ENCODE measurements at regions not wholly inside any gene's neighbourhood (a gene's known extent, or its start where the extent isn't known, plus 50 kb on each side); places are given as distances from the start of the nearest gene placed in this dataset.

DNA sequence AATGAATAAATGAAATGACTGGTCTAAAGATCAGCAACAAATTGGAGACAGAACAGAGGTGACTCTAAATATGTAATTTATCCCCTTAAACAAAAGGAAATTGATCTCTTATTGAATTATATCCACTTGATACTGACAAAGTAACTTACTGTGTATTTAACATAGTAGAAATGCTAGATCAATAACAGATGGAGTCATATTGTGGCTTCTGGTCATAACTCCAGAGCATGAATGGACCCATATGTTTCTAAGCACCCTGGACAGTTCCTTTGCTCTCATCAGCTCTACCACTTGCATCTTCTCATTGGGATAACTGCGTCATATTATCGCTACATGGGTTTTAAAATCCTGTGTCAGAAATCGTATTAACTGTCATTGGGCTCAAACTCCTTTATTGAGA is 222.3 kb downstream of the ETS1 start:
- peak; percentile 39 for DNase-seq

- no peak for DNase-seq
Measured at GRCh38 chr11:128361451-128362020, 225.8 kb downstream of the ETS1 start.

GRCh38 chr11:128359515-128359914 is 227.8 kb downstream of the ETS1 start:
- DNase-seq = no peak

DNA sequence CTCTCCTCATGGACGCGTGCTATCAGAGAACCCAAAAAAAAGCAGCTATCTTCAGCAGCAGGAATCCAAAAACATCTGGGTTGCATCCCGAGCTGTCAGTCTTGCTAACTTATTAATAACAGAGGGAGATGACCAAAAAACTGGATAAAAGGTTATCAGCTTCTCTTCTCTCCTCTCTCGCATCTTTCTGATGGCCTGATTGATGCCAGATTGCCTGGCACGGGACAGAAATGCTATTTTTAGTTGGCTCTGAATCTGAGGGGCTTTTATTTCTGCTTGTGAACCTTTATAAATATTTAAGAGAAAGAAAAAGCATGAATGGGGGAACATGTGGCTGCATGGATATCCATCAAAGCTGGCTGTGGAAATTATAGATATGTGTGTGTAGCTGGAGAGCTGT is 230.3 kb downstream of the ETS1 start:
- DNase-seq = no peak

GRCh38 chr11:128355558-128355957 is 231.8 kb downstream of the ETS1 start:
- DNase-seq = no peak

DNA sequence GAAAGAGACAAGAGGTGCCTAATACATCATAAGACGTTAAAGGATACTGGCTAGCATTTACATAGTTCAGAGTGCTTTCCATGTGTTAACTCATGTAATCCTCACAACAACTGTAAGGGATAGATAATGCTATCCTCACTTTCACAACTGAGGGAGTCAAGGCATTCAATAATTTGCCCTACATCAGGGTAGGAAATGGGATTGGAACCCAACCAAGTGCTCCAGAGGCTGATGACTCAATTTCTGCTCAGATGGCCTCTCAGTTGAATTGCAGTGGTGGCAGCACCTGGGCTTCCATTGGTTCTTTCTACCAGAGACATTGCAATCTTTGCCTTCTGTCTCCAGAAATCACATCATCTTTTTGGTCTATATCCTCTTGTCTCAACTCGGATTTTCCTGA is 232.9 kb downstream of the ETS1 start:
- no peak for DNase-seq

DNA sequence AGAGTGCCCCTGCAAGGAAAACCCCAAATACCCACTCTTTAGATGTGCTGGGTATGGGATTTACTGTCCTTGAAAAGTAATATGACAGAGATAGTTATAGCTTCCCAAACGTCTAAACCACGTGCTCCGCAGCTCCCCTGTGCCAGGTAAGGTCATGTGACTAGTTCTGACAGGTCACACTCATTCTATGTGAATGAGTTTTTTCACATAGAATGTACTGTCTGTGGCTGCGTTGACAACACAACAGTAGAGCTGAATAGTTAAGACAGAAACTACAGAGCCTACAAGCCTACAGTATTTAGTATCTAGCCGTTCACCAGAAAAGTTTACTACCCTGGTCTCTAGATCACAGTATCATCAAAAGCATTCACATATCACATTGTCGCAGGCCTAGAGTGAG is 236.2 kb downstream of the ETS1 start:
- no peak for DNase-seq

DNA sequence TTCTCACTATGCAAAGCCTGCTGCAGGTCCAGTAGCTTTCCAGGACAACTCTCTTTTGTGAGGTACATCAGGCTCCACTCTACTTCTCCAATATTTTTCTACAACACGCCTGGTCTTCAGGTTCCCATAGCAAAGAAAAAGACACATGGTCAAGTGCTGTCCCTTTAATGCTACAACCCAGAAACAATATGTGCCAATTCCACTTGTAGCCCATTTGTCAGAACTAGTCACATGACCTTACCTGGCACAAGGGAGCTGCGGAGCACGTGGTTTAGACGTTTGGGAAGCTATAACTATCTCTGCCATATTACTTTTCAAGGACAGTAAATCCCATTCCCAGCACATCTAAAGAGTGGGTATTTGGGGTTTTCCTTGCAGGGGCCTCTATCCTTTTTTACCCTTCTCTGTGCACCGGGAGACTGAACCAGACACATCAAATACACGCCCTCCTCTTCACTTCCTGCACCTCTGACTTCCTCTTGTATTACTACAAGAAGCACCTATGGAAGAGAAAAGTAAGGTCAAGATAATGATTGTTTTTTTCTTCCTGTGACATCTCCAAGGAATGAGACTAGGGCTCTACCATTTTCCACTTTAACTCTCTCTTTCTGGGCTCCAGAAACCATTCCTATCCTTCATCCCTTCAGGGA is 237.6 kb downstream of the ETS1 start:
- DNase-seq = no peak

- no peak for DNase-seq
Measured at GRCh38 chr11:128346804-128347203, 240.6 kb downstream of the ETS1 start.

DNA sequence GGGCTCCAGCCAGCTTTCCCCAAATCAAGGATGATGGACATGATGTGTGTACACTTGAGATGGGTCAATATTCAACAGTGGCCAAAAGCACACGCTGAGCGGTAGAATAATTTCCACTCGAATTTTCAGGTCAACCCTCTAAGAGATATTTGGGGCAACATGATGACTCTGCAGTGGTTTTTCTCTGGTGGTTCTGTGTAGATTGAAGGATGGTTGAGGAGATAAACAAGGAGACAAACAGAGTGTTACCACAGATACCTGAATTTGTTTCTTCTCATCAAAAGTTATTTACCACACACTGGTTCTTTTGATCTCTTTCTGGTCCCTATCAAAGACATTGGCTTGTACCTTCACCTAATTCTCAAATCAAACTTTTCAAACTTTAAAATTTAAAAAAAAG is 242.0 kb downstream of the ETS1 start:
- DNase-seq = peak; percentile 81

DNA sequence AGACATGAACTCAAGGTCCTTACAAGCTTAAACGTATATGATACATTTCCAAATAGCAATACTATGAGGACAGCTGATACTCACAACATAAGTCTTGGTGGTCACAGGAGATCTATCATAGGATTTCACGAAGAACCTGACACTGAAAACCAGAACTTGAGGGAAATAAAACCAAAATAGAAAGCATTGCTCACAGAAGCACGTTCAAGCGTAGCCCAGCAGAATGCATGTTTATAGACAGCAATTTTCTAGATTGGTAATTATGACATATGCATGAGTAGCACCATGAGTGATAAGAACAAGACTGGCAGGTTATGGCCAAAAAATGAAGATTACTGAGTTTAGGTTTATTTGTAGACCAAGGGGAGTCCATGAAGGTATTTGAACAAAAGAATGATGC is 243.5 kb downstream of the ETS1 start:
- no peak for DNase-seq

- no peak for DNase-seq
Measured at GRCh38 chr11:128343135-128343514, 244.2 kb downstream of the ETS1 start.

GRCh38 chr11:128342511-128343134 is 244.7 kb downstream of the ETS1 start:
- peak; percentile 70 for DNase-seq

DNA sequence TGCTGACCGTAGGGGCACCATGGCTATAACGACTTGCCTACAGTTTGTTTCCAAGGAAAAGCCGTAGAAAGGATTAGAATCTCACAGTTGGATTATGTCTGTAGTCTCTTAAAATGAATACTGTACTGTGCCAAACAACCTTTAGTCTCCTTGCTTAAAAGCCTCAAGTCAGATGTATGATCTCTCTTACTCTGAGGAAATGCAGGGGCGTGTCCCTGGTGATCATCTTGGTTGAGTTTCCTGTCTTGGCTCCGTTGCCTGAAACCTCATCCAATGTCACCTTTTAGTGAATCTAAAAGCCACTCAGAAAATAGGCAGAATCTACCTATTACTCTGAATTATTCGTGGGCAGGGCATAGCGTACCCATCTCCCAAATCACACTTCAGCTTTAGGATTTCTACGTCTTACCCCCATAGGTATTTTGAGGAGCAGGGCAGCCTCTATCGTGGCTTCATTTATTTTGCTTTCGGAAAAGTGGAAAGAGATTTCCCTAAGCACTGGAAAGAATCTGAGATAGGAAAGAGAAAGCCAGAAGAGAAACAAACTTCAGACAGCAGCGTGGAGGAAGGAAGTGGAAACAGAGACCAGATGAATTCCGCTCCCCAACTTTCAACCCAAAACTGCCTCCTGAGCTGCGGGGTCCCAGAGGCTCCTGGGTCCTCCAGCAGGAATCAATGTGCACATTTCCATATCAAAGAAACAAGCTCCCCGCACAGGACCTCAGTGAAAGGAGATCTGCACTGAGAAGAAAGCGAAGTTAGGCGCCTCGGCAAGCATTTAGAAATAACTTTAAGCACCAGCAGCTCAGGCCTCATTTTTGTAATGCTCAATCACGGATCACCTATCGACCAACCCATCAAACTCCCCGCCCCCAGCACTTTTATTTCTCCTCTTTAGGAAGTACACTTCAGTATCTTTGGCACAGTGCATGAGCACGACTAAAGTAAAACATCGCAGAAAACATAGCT is 245.8 kb downstream of the ETS1 start:
- DNase-seq = peak; percentile 84

DNA sequence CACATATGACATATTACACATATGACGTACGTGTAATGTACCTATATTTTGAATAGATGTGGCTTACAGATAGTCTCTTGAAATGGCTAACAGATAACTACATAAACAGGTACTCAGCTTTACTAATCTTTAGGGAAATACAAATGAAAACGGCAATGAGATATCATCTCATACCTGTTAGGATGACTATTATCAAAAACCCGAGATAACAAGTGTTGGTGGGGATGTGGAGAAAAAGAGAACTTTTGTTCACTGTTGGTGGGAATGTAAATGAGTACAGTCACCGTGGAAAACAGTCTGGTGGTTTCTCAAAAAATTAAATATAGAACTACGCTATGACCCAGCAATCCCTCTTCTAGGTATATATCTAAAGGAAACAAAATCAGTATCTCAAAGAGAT is 247.6 kb downstream of the ETS1 start:
- DNase-seq = peak; percentile 38

DNA sequence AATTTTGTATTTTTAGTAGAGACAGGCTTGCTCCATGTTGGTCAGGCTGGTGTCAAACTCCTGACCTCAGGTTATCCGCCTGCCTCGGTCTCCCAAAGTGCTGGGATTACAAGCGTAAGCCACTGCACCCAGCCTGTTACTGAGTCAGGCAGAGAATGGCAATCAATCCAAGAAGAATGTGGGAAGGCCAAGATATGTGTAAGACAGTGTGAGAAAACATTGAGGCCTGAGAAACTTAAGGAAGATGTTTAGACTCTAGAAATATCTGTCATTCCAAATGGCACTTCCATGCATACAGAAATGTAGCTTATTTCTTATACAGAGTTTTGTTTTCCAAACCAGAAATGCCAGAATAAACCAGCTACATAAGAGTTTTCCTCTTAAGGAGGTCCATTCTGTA is 248.5 kb downstream of the ETS1 start:
- no peak for DNase-seq

DNA sequence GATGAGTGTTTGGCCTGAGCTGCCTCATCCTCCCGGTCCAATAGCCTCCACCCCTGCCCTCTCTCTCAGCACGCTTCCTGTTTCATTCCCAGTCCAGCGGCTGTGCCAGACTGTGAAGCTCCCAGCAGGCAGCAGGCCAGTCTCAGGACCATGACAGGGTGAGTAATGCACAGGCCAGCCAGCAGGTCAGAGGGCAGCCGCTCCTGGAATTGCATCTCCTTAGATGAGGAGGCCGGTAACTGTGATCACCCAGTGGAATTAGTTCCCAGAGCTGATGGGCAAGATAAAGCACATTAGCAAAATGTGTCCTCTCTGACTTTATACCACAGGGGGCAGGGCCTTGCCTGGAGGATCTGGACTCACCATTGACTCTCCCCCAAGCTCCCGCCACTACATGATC is 251.2 kb downstream of the ETS1 start:
- DNase-seq = no peak

GRCh38 chr11:128335729-128336128 is 251.6 kb downstream of the ETS1 start:
- no peak for DNase-seq

DNA sequence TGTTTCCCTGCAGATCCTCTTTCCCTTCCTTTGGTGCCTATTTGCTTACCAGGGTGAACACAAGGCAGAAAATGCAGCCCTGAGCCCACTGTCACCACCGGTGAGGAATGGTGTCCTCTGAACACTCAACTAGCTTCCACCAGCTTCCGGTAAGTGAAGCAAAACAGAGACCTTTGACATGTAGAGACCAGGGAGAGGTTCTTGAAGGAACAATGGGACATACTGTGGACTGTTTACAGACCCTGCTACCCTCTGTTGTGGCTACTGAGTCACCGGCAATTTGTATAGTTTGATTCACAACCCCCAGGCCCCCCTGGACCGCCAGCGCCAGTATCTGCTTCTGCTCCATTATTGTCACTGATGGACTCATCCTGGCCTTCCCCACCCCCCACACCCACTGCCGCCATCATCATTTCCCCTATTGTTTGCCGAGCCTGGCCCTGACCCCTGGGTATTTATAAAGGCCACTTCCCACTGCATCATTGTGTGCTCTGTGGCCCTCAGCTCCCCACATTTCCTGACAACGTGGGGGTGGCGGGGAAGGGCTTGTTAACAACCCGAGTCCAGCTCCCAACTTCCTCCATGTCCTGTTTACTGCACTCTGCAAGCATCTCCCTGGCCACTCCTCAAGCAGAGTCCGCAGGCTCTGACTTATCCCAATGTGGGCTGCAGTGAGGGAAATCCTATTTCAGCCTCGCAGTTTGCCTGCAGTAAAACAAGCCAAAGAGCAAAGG is 252.9 kb downstream of the ETS1 start:
- no peak for DNase-seq

DNA sequence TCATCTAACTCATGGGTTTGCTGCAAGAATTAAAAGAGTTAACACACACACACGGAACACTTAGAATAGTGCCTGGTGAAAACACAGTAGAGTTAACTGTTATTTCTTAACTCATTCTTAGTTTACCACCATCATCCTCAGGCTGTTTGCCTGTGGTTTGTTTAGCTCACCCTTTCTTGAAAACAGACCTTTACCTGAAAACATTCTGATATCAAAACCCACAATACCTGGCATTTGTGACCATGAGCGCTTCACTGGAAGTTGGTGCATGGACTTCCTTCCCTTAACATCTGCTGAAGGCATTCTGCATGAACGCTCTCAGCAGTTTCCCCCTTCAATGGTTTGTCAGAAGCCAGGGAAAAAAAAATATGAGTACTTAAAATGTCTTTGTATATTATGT is 256.0 kb downstream of the ETS1 start:
- DNase-seq = peak; percentile 37

DNA sequence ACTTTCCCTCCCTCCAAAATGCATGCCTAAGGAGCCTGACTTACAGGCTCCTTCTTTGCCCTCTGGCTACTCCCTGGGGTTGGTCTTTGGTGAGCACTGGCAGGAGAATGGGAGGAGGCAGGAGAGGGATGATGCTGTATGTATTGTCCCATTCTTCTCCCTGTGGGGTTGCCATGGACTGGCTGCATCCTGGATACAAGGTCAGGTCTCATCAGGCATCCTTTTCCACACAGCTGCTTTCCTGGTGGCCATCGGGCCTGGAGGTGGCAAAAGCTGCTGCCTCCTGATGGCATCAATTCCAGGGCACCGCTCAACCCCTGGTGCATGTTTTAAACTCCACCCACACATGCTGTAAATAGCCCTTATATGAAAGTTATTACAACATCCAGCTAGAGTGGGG is 257.2 kb downstream of the ETS1 start:
- no peak for DNase-seq

DNA sequence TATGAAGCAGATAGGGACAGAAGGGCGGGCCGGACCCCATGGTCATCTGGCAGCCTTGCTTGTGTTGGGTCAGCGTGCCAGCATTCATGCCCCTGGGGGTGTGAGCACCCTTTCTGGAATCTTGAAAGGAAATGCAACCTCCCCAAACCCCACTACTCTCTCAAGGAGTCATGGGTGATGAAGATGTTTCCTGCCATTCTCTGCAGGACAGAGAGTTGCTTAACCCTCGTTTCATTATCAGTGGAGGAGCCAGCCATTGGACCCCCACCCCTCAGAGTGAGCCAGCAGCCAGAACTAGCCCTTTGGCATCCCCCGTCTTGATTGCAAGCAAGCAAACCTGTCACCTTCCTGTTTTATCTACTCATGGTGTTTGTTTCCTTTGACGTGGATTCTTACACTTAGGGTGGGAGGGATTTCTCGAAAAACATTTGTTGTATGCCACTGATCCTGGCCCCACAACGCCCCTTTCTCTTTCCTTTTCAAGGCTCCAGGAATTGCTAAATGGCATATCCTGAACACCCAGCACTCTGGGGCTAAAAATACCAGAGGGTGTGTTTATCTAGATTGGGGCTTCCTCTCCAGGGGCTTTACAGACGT is 258.3 kb downstream of the ETS1 start:
- DNase-seq = peak; percentile 79
